Breast epithelium (tissue), 4 donors: ENCODE measurements at regions not wholly inside any gene's neighbourhood (a gene's known extent, or its start where the extent isn't known, plus 50 kb on each side); places are given as distances from the start of the nearest gene placed in this dataset.

ENCODE experiments used
- DNase-seq, 2 donors: peaks; one replicate each; pipeline ENCODE4 v3.0.0-alpha.2; 2019; ENCODE audit warnings: low spot score in 2 of 2
- H3K27ac ChIP-seq, 2 donors: fragments of 200-600 bp; sonication (generic) in 1 of 2; one replicate each; pipeline ENCODE4 v1.5.1; 2016 to 2019; ENCODE audit warnings: mild to moderate bottlenecking in 1 of 2
- H3K27me3 ChIP-seq, 2 donors: fragments of 200-600 bp; sonication (generic) in 1 of 2; one replicate each; pipeline versions ENCODE4 v1.5.1 to v1.6.0; 2017 to 2019; ENCODE audit warnings: control low read depth in 1 of 2, mild to moderate bottlenecking in 1 of 2
- H3K36me3 ChIP-seq: fragments of 200-600 bp; one replicate; pipeline ENCODE4 v1.5.1; 2019
- H3K4me1 ChIP-seq, 2 donors: fragments of 200-600 bp; sonication (generic); one replicate each; pipeline ENCODE4 v1.5.1; 2016 to 2019; ENCODE audit warnings: control low read depth in 1 of 2
- H3K4me3 ChIP-seq, 3 donors: fragments of 200-600 bp; sonication (generic); 1 replicate in 2 of 3; 2 replicates in 1 of 3; pipeline ENCODE4 v1.5.1; 2016 to 2019; ENCODE audit warnings: mild to moderate bottlenecking in 3 of 3, moderate library complexity in 2 of 3
- H3K9me3 ChIP-seq, 2 donors: fragments of 200-600 bp; sonication (generic) in 1 of 2; one replicate each; pipeline ENCODE4 v1.5.1; 2016 to 2019; ENCODE audit warnings: control low read depth in 1 of 2
- CTCF ChIP-seq, 3 donors: fragments of 450-650 bp; IDR thresholded peaks; one replicate each; pipeline ENCODE4 v1.5.1; 2016 to 2017; ENCODE audit warnings: antibody characterized with exemption in 3 of 3, mild to moderate bottlenecking in 3 of 3, moderate library complexity in 3 of 3
- POLR2A ChIP-seq: fragments of 450-650 bp; IDR thresholded peaks from one replicate; pipeline ENCODE4 v1.6.1; 2016; ENCODE audit warnings: antibody characterized with exemption, mild to moderate bottlenecking, moderate library complexity
- POLR2AphosphoS5 ChIP-seq, 3 donors: sonication (generic); formaldehyde crosslinking; IDR thresholded peaks; one replicate each; pipeline ENCODE4 v1.6.1; 2017; ENCODE audit warnings: antibody characterized with exemption in 3 of 3
- intact Hi-C: fragments of 100-400 bp; cut with DNase I; formaldehyde crosslinking; loops from one replicate; pipeline ENCODE4 v1.15.1; 2023; ENCODE audit warnings: low total_unique reads

- no peak overlapping the region for H3K4me3 ChIP-seq
- intact Hi-C loops, result no loop called here
- no peaks in the 10 kb centered on the region for H3K4me1 ChIP-seq
- no peaks in the 10 kb centered on the region for H3K9me3 ChIP-seq
- H3K27me3 ChIP-seq, result no peaks in the 10 kb centered on the region
- no peak overlapping the region for H3K27ac ChIP-seq
- TF ChIP-seq POLR2AphosphoS5 (IDR thresholded peaks at IDR 0.05), result no peak
- TF ChIP-seq CTCF (IDR thresholded peaks at IDR 0.05), result no peak
- no peak for TF ChIP-seq POLR2A
- DNase-seq, result no peak
- no peaks in the 10 kb centered on the region for H3K36me3 ChIP-seq
Observed at GRCh38 chr18:67621049-67621713, 104.7 kb upstream of the DSEL start.

DNA sequence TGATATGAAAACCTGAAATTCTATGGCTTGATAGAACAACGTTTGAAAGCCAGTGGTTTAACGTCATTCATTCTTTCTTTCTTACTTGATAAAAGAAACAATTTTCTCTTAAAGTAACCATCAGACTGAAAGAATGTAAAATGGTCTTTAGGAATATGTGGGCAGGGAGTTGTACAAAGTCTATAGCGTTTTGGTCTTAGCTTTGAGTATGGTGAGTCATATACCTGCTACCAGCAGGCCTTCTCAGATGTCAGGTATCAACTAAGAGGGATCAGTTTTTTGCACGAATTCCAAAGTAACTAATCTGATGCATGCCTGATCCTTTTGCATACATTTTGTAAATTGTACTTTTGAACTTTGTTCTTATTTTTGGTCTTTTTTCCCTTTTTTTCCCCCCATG is 101.5 kb upstream of the DSEL start:
- Histone ChIP-seq H3K4me3 (no peak overlapping the region), H3K27me3 (no peaks in the 10 kb centered on the region), H3K36me3 (no peaks in the 10 kb centered on the region), H3K9me3 (no peaks in the 10 kb centered on the region), H3K4me1 (no peaks in the 10 kb centered on the region), H3K27ac (no peak overlapping the region)
- no peak for DNase-seq
- TF ChIP-seq POLR2AphosphoS5 (IDR thresholded peaks at IDR 0.05) (no peak), CTCF (IDR thresholded peaks at IDR 0.05) (no peak), POLR2A (no peak)
- intact Hi-C loops, result no loop called here

DNA sequence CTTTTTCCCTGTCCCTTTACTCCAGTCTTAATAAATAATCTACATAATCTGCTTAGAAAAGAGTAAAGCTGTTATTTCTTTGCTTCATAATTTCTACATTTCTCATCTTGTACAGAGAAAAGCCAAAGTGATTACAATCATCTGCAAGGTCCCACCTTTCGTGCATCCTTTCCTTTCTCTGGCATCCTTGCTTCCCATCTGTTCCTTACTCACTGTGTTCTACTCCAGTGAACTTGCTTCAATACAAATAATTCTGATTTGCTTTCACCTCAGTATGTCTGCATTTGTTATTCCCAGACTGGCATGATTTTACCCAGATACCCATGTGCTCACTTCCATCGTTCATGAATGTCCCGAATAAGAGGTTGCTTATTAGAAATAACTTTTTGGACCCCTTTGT is 99.4 kb upstream of the DSEL start:
- Histone ChIP-seq H3K4me1 (no peaks in the 10 kb centered on the region), H3K4me3 (no peak overlapping the region), H3K27ac (no peak overlapping the region), H3K9me3 (no peaks in the 10 kb centered on the region), H3K27me3 (no peaks in the 10 kb centered on the region), H3K36me3 (no peaks in the 10 kb centered on the region)
- intact Hi-C loops, result no loop called here
- DNase-seq, result no peak
- TF ChIP-seq CTCF (IDR thresholded peaks at IDR 0.05) (no peak), POLR2A (no peak), POLR2AphosphoS5 (IDR thresholded peaks at IDR 0.05) (no peak)

GRCh38 chr18:67613731-67614130 is 97.2 kb upstream of the DSEL start:
- no peak for TF ChIP-seq POLR2AphosphoS5 (IDR thresholded peaks at IDR 0.05)
- TF ChIP-seq POLR2A, result no peak
- TF ChIP-seq CTCF (IDR thresholded peaks at IDR 0.05), result no peak
- Histone ChIP-seq H3K4me1 (no peaks in the 10 kb centered on the region), H3K27ac (no peak overlapping the region), H3K36me3 (peaks cover 5% of the 10 kb centered on the region), H3K4me3 (no peak overlapping the region), H3K9me3 (no peaks in the 10 kb centered on the region), H3K27me3 (no peaks in the 10 kb centered on the region)
- no peak for DNase-seq
- intact Hi-C loops, result no loop called here

- no peak for TF ChIP-seq POLR2AphosphoS5 (IDR thresholded peaks at IDR 0.05)
- TF ChIP-seq POLR2A, result no peak
- TF ChIP-seq CTCF (IDR thresholded peaks at IDR 0.05), result no peak
- H3K27ac ChIP-seq, result no peak overlapping the region
- intact Hi-C loops, result no loop called here
Observed at GRCh38 chr18:67612281-67612680, 95.8 kb upstream of the DSEL start.

More at GRCh38 chr18:67612281-67612680, 95.8 kb upstream of the DSEL start:
- DNase-seq, result no peak
- Histone ChIP-seq H3K27me3 (no peaks in the 10 kb centered on the region), H3K9me3 (no peaks in the 10 kb centered on the region), H3K36me3 (peaks cover 5% of the 10 kb centered on the region), H3K4me3 (no peak overlapping the region), H3K4me1 (no peaks in the 10 kb centered on the region)
